ENCODE measurements at regions not wholly inside any gene's neighbourhood (a gene's known extent, or its start where the extent isn't known, plus 50 kb on each side); places are given as distances from the start of the nearest gene placed in this dataset.

- DNase-seq (ENCODE audit: extremely low read depth, low read depth) = no peak
- no peak overlapping the region for H3K4me3 ChIP-seq (replicated peaks; ENCODE audit: low read depth, low read length)
- TF ChIP-seq CTCF (IDR thresholded peaks at IDR 0.05; ENCODE audit: low read depth, low read length, missing control alignments) = no peak
Measured at GRCh38 chr20:12825226-12825595, 183.6 kb upstream of the SPTLC3 start.

DNA sequence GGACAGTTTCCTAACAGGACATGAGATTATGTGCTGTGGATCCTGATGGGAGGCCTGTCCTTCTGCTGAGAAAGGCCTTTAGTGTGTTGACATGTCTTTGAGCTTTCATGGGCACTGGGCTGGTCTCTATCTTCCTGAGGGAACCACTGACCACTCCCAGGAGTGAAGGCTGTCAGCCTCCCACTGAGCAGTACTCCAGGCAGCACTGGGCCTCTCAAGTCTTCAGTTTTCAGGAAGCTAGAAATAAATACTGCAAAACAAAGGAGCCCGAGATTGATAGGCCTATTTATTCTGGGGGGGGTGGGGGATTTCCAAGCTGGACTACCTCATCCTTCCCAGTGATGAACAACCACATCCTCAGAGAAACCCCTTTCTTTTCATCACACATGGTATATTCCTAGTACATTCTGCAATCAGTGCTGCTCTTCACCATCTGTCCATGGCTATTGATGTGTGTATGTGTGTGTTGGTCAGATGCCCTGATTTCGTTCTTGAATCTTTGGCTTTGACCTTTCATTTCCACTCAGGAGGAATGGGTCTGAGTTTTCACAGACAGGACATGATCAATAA, 180.9 kb upstream of the SPTLC3 start:
- no peak for DNase-seq (ENCODE audit: extremely low read depth, low read depth)
- TF ChIP-seq CTCF (IDR thresholded peaks at IDR 0.05; ENCODE audit: low read depth, low read length, missing control alignments) = no peak
- H3K4me3 ChIP-seq (replicated peaks; ENCODE audit: low read depth, low read length) = no peak overlapping the region

GRCh38 chr20:12829170-12829569, 179.6 kb upstream of the SPTLC3 start:
- DNase-seq (ENCODE audit: extremely low read depth, low read depth) = no peak
- no peak for TF ChIP-seq CTCF (IDR thresholded peaks at IDR 0.05; ENCODE audit: low read depth, low read length, missing control alignments)
- H3K4me3 ChIP-seq (replicated peaks; ENCODE audit: low read depth, low read length) = no peak overlapping the region

DNA sequence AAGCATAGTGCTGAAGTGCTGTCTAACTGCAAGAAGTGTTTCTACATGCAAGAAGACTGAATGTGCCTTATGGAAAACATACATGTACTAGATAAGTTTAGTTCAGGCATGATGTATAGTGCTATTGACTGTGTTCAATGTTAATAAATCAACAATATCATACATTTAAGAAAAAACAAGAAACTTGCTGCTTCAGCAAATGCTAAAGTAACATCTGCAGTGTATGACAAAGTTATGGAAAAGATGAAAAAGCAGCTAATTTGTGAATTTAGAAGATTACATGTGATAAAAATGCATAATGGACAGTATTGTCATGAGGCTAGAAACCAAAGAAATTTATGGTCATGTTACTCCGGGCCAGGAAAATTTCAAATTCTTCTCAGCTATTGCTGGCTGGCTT, 174.9 kb upstream of the SPTLC3 start:
- TF ChIP-seq CTCF (IDR thresholded peaks at IDR 0.05; ENCODE audit: low read depth, low read length, missing control alignments) = no peak
- H3K4me3 ChIP-seq (replicated peaks; ENCODE audit: low read depth, low read length) = no peak overlapping the region
- DNase-seq (ENCODE audit: extremely low read depth, low read depth) = no peak

DNA sequence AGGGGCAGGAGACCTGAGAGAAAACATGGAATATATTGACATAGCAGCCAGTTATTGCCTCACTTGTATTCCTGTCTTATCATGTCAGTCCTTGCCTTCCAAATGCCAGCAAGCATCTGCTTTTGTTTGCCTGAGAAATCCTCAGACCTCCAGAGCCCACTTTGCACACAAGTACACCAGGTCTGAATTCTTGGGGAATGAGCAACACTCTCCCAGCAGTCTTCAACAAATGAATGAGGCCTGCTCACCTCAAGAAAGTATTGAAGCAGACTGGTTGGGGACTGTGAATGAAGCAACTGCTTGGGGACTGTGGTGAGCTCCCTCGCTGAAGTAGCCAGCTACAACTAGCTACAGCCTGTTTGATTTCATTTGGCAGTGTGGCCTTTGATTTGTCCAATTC, 172.8 kb upstream of the SPTLC3 start:
- no peak for TF ChIP-seq CTCF (IDR thresholded peaks at IDR 0.05; ENCODE audit: low read depth, low read length, missing control alignments)
- no peak overlapping the region for H3K4me3 ChIP-seq (replicated peaks; ENCODE audit: low read depth, low read length)
- no peak for DNase-seq (ENCODE audit: extremely low read depth, low read depth)

DNA sequence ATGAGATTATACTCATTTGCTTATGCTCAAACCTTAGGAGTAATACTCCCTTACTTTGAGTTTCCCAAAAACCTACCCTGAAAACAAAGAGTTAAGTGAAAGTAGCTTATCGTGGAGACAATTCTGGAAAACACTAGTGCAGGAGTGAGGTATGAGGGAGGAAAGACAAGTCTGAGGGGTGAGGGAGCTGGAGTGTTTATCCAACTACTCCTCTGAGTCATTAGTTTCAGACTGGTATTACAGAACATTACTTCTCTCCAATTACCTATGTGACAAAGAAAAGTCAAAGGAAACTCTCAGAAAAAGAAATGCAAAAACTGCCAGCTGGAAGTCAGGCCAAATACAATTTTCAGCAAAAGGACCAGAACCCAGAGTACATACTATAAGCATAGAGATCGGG, 171.1 kb upstream of the SPTLC3 start:
- TF ChIP-seq CTCF (IDR thresholded peaks at IDR 0.05; ENCODE audit: low read depth, low read length, missing control alignments) = no peak
- no peak for DNase-seq (ENCODE audit: extremely low read depth, low read depth)
- no peak overlapping the region for H3K4me3 ChIP-seq (replicated peaks; ENCODE audit: low read depth, low read length)

DNA sequence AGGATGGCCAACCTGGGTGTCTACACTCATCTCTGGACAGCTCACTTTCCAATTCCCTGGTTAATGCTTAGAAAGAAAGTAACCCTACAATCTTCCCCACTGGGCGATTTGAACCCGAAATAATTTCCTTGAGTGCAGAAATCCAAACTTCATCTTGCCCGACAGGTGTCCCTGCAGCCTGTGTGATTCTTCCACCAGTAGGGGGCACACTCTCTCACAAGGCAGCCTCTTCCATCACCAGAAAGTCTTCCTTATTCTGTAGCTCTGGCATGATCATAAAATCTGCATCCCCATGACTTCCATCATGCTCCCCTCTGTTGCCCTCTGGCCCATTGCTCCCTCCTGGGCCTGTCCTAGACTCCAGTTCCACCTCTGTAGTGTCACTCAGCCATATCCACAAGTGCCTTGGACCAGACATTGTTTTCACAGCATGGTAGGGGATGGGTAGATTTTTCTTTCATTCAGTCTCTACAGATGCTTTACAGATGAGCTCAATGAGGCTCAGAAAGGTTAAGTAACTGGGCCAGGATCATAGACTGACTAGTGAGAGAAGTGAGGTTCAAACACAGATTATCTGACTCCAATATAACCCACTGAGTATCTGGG, 170.4 kb upstream of the SPTLC3 start:
- peak; percentile 9 for TF ChIP-seq CTCF (IDR thresholded peaks at IDR 0.05; ENCODE audit: low read depth, low read length, missing control alignments)
- H3K4me3 ChIP-seq (replicated peaks; ENCODE audit: low read depth, low read length) = no peak overlapping the region
- no peak for DNase-seq (ENCODE audit: extremely low read depth, low read depth)
